Panc1 (cell line): ENCODE measurements at regions not wholly inside any gene's neighbourhood (a gene's known extent, or its start where the extent isn't known, plus 50 kb on each side); places are given as distances from the start of the nearest gene placed in this dataset.

Experiments used
- ATAC-seq: fragments of 200-7000 bp; cut with Tn5 transposase; 2 replicates; pipeline ENCODE4 v1.9.1; 2020; ENCODE audit warnings: mild to moderate bottlenecking, moderate library complexity
- BruUV-seq: library from RNA; stranded (reverse); fragments of 400-500 nt; replicated peaks from 2 replicates; lab custom pipeline; 2021; lab: Mats Ljungman, UMichigan
- CTCF ChIA-PET: fragments of 300-600 bp; sonication (Branson Sonifier 250); formaldehyde crosslinking; loops from one replicate; lab custom pipeline; 2022; ENCODE audit warnings: antibody characterized with exemption; lab: Charles Lee
- POLR2A ChIA-PET: fragments of 300-600 bp; sonication (Branson Sonifier 250); formaldehyde crosslinking; loops from one replicate; lab custom pipeline; 2022; ENCODE audit warnings: antibody characterized with exemption; lab: Charles Lee
- DNase-seq: peaks from one replicate; pipeline ENCODE4 v3.0.0-alpha.2; 2010; ENCODE audit warnings: low read depth, low spot score
- H3K27ac ChIP-seq: 2 replicates; pipeline ENCODE4 v1.5.1; 2011; ENCODE audit warnings: mild to moderate bottlenecking, low read length, inconsistent platforms
- H3K27me3 ChIP-seq: fragments of 200-500 bp; sonication (Bioruptor generic); 2 replicates; pipeline ENCODE4 v1.6.0; 2014; ENCODE audit warnings: low read length, inconsistent platforms; ENCODE audit not compliant: control insufficient read depth, insufficient read depth
- H3K36me3 ChIP-seq: fragments of 200-500 bp; sonication (Bioruptor generic); 2 replicates; pipeline ENCODE4 v1.5.1; 2014; ENCODE audit warnings: inconsistent platforms, mild to moderate bottlenecking, low read length, moderate library complexity; ENCODE audit not compliant: control insufficient read depth, insufficient read depth
- H3K4me1 ChIP-seq: 2 replicates; pipeline ENCODE4 v1.5.1; 2011; ENCODE audit warnings: inconsistent platforms, mild to moderate bottlenecking, low read length, moderate library complexity; ENCODE audit not compliant: control insufficient read depth, insufficient read depth
- H3K4me3 ChIP-seq, 2 experiments: 2 replicates each; pipeline ENCODE4 v1.5.1; 2011 to 2012; ENCODE audit warnings: low read depth in 2 of 2, low read length in 2 of 2, mild to moderate bottlenecking in 2 of 2, inconsistent platforms in 1 of 2, moderate library complexity in 1 of 2
- H3K9me3 ChIP-seq: fragments of 200-500 bp; sonication (Bioruptor generic); 2 replicates; pipeline ENCODE4 v1.5.1; 2014; ENCODE audit warnings: low read depth, mild to moderate bottlenecking, inconsistent platforms, low read length, moderate library complexity; ENCODE audit not compliant: control insufficient read depth, insufficient read depth
- POLR2AphosphoS5 ChIP-seq: IDR thresholded peaks from 2 replicates; pipeline ENCODE4 v1.6.1; 2012; ENCODE audit warnings: mild to moderate bottlenecking, low read depth, low read length, moderate library complexity
- REST ChIP-seq, 2 experiments: IDR thresholded peaks; 2 replicates each; pipeline ENCODE4 v1.6.1; 2011 to 2012; ENCODE audit warnings: low read depth in 2 of 2, control low read depth in 1 of 2, low read length in 1 of 2, mild to moderate bottlenecking in 1 of 2, moderate library complexity in 1 of 2; ENCODE audit not compliant: insufficient read depth in 1 of 2
- SIN3A ChIP-seq: IDR thresholded peaks from 2 replicates; pipeline ENCODE4 v1.6.1; 2012; ENCODE audit warnings: low read depth, mild to moderate bottlenecking, low read length, moderate library complexity, borderline replicate concordance; ENCODE audit not compliant: insufficient read depth
- TCF7L2 ChIP-seq: IDR thresholded peaks from 2 replicates; pipeline ENCODE4 v1.6.1; 2011; ENCODE audit warnings: mild to moderate bottlenecking, low read depth, low read length, inconsistent platforms
- in situ Hi-C: cut with HindIII; loops from 2 replicates; pipeline ENCODE4 v1.10.0; 2016; ENCODE audit warnings: low sequenced_read_pairs, low pct_unique_long_range_greater_than_20kb
- intact Hi-C: fragments of 100-400 bp; cut with micrococcal nuclease; formaldehyde crosslinking; loops from one replicate; pipeline ENCODE4 v1.10.0; 2022; ENCODE audit not compliant: unreplicated experiment
- TF ChIP-seq, protein P1 (sequence below): fragments of 450-650 bp; IDR thresholded peaks from 2 replicates; pipeline ENCODE4 v1.5.1; 2017; ENCODE audit warnings: mild to moderate bottlenecking

GRCh38 chr3:59317386-59317785 is 267.6 kb upstream of the CFAP20DC start:
- intact Hi-C loops: no loop called here
- H3K4me1 ChIP-seq: no peaks in the 10 kb centered on the region
- no peak overlapping the region for H3K4me3 ChIP-seq
- in situ Hi-C loops: no loop called here
- H3K27ac ChIP-seq: no peak overlapping the region
- DNase-seq (no peak), ATAC-seq (no peak)
- BruUV-seq: no TSS peak
- TF ChIP-seq, protein P1, sequence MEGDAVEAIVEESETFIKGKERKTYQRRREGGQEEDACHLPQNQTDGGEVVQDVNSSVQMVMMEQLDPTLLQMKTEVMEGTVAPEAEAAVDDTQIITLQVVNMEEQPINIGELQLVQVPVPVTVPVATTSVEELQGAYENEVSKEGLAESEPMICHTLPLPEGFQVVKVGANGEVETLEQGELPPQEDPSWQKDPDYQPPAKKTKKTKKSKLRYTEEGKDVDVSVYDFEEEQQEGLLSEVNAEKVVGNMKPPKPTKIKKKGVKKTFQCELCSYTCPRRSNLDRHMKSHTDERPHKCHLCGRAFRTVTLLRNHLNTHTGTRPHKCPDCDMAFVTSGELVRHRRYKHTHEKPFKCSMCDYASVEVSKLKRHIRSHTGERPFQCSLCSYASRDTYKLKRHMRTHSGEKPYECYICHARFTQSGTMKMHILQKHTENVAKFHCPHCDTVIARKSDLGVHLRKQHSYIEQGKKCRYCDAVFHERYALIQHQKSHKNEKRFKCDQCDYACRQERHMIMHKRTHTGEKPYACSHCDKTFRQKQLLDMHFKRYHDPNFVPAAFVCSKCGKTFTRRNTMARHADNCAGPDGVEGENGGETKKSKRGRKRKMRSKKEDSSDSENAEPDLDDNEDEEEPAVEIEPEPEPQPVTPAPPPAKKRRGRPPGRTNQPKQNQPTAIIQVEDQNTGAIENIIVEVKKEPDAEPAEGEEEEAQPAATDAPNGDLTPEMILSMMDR: no peak
- TF ChIP-seq TCF7L2 (no peak), SIN3A (no peak), POLR2AphosphoS5 (no peak), REST (IDR thresholded peaks at IDR 0.05; ENCODE audit: insufficient read depth in 1 of 2, low read depth in 2 of 2, low read length in 1 of 2) (no peak)
- H3K36me3 ChIP-seq: no peaks in the 10 kb centered on the region
- ChIA-PET POLR2A (no interaction called here), CTCF (no interaction called here)
- no peaks in the 10 kb centered on the region for H3K9me3 ChIP-seq
- H3K27me3 ChIP-seq: no peaks in the 10 kb centered on the region

DNA sequence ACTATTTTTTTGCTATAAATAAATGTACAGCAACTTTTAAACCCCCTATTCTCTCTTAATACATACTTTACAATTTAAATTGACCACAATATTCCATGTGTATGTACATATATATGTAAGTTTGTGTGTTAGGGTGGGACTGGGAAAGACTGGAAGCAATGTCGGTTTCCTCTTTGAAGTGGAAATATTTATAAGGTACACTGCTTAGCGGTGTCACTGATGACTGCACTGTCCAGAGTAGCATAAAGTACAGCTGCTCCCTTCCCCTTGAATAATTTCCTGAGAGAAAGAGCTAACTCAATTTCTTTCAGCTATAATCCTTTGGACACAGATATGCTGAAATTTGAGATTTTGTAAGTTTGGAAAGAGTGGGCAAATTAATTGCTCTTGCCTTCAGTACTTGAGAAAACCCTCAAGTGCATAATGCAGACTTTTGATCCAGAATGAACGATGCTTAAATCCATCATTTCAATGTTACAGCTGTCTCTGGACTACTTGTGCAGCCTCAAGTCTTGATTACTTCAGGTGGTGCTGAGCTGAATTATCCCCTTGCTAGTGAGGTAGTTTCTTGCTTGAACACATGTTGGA is 267.0 kb upstream of the CFAP20DC start:
- Histone ChIP-seq H3K9me3 (no peaks in the 10 kb centered on the region), H3K27ac (no peak overlapping the region), H3K4me1 (no peaks in the 10 kb centered on the region), H3K36me3 (no peaks in the 10 kb centered on the region), H3K27me3 (no peaks in the 10 kb centered on the region), H3K4me3 (no peak overlapping the region)
- ATAC-seq (no peak), DNase-seq (no peak)
- TF ChIP-seq, protein P1: no peak
- TF ChIP-seq POLR2AphosphoS5 (no peak), SIN3A (no peak), REST (IDR thresholded peaks at IDR 0.05; ENCODE audit: insufficient read depth in 1 of 2, low read depth in 2 of 2, low read length in 1 of 2) (no peak), TCF7L2 (no peak)
- in situ Hi-C loops (no loop called here), intact Hi-C loops (no loop called here)
- CTCF ChIA-PET: no interaction called here
- no TSS peak for BruUV-seq
- POLR2A ChIA-PET: no interaction called here
